GM23248 (cell line): ENCODE measurements at regions not wholly inside any gene's neighbourhood (a gene's known extent, or its start where the extent isn't known, plus 50 kb on each side); places are given as distances from the start of the nearest gene placed in this dataset.

ENCODE experiments used
- DNase-seq: peaks from one replicate; pipeline ENCODE4 v3.0.0-alpha.2; 2015
- H2AFZ ChIP-seq: fragments of 200-600 bp; sonication (generic); 2 replicates; pipeline ENCODE4 v1.6.1; 2016; ENCODE audit warnings: antibody characterized with exemption
- H3F3A ChIP-seq: fragments of 200-600 bp; sonication (generic); 2 replicates; pipeline ENCODE4 v1.6.1; 2016; ENCODE audit warnings: mild to moderate bottlenecking, antibody characterized with exemption, mixed run types; ENCODE audit not compliant: insufficient read depth
- H3K27ac ChIP-seq: fragments of 200-600 bp; sonication (generic); 2 replicates; pipeline ENCODE4 v1.5.1; 2016; ENCODE audit warnings: mild to moderate bottlenecking
- H3K27me3 ChIP-seq: fragments of 200-600 bp; sonication (generic); replicated peaks from 2 replicates; pipeline ENCODE4 v1.6.1; 2016; ENCODE audit warnings: mild to moderate bottlenecking; ENCODE audit not compliant: insufficient read depth
- H3K36me3 ChIP-seq: fragments of 200-600 bp; sonication (generic); 2 replicates; pipeline ENCODE4 v1.6.1; 2016; ENCODE audit warnings: low read depth, mild to moderate bottlenecking
- H3K4me1 ChIP-seq: fragments of 200-600 bp; sonication (generic); 2 replicates; pipeline ENCODE4 v1.6.1; 2016; ENCODE audit warnings: mild to moderate bottlenecking; ENCODE audit not compliant: insufficient read depth
- H3K4me2 ChIP-seq: fragments of 200-600 bp; sonication (generic); one replicate; pipeline ENCODE4 v1.6.1; 2016; ENCODE audit warnings: mild to moderate bottlenecking; ENCODE audit not compliant: unreplicated experiment
- H3K4me3 ChIP-seq: fragments of 200-600 bp; sonication (generic); 2 replicates; pipeline ENCODE4 v1.5.1; 2016; ENCODE audit warnings: mild to moderate bottlenecking
- H3K79me2 ChIP-seq: fragments of 200-600 bp; sonication (generic); 2 replicates; pipeline ENCODE4 v1.6.1; 2016; ENCODE audit warnings: mild to moderate bottlenecking; ENCODE audit not compliant: insufficient read depth
- H3K9ac ChIP-seq: fragments of 200-600 bp; sonication (generic); 2 replicates; pipeline ENCODE4 v1.6.1; 2016; ENCODE audit warnings: mild to moderate bottlenecking
- H3K9me2 ChIP-seq: fragments of 200-600 bp; sonication (generic); 2 replicates; pipeline ENCODE4 v1.6.1; 2016; ENCODE audit warnings: mixed run types, mild to moderate bottlenecking, moderate library complexity; ENCODE audit not compliant: insufficient read depth
- H3K9me3 ChIP-seq: fragments of 200-600 bp; sonication (generic); one replicate; pipeline ENCODE4 v1.6.1; 2017; ENCODE audit warnings: low read depth
- H4K20me1 ChIP-seq: fragments of 200-600 bp; sonication (generic); 2 replicates; pipeline ENCODE4 v1.6.0; 2016; ENCODE audit not compliant: insufficient read depth
- EZH2 ChIP-seq: fragments of 200-600 bp; sonication (generic); IDR thresholded peaks from 2 replicates; pipeline ENCODE4 v1.6.1; 2018; ENCODE audit warnings: antibody characterized with exemption, mild to moderate bottlenecking; ENCODE audit not compliant: insufficient read depth, poor library complexity, severe bottlenecking
- EZH2phosphoT487 ChIP-seq: fragments of 200-600 bp; sonication (generic); IDR thresholded peaks from 2 replicates; pipeline ENCODE4 v1.6.1; 2018; ENCODE audit warnings: antibody characterized with exemption, moderate library complexity, mild to moderate bottlenecking, low read depth; ENCODE audit not compliant: insufficient read depth
- WGBS, 2 experiments: methylation state at CpG; one replicate each; pipeline ENCODE4 v1.1.6; 2015 to 2017; ENCODE audit warnings: low lambda C conversion rate in 2 of 2, low coverage in 1 of 2; ENCODE audit errors: missing lambda C conversion rate in 2 of 2; 5-methylcytosine and 5-hydroxymethylcytosine counted together
- in situ Hi-C: fragments of 300-500 bp; cut with MboI; formaldehyde crosslinking; loops from 2 replicates; pipeline ENCODE4 v1.15.0; 2020

DNA sequence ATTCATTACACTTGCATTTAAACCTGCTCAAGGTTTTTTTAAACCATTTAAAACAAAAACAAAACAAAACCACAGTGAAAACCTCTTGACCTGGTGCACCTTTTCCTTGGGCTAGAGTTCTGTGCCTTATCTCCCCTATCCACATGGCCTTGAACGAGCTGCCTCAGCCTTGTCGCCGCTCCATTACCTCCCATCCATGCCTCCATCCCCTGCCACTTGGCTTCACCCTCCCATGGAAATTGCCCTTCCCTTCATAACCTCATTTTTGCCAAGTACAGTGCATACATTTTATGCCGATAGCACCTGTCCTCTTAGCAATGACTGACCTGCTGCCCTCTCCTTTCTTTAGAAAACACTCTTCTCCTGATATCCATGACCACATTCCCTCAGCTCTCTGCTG lies 188.6 kb upstream of the ASIC2 start:
- Histone ChIP-seq H3K27ac (no peak overlapping the region), H3K9me2 (no peaks in the 10 kb centered on the region), H3K9ac (no peak overlapping the region), H3K36me3 (no peaks in the 10 kb centered on the region), H3K27me3 (no peaks in the 10 kb centered on the region), H3K79me2 (no peaks in the 10 kb centered on the region), H4K20me1 (no peaks in the 10 kb centered on the region), H3K4me1 (no peaks in the 10 kb centered on the region), H2AFZ (no peak overlapping the region), H3K4me2 (no peak overlapping the region), H3K9me3 (no peaks in the 10 kb centered on the region), H3K4me3 (no peak overlapping the region), H3F3A (no peaks in the 10 kb centered on the region)
- 43 to 66% methylated on average over 4 of the region's 4 CpGs for WGBS, 2 experiments
- no peak for DNase-seq
- no peak for TF ChIP-seq EZH2phosphoT487
- TF ChIP-seq EZH2 = no peak
- in situ Hi-C loops = no loop called here

DNA sequence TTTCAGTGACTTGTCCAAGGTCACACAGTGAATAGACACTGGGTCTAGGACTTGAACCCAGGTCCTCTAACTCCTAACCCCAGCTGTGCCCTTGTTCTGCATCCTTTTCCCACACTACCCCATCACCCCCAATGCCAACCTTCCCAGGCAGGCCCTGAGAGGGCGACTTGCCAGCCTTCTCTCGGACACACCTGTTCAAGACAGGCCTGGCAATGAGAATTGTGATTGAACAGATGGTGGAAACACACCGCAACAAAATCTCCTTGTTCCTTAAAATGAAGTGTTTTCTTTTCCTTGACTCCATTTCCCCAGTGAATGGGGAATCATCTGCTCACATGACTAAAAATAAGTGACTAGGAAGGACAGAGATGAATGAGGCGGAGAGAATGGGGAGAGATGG lies 189.5 kb upstream of the ASIC2 start:
- Histone ChIP-seq H3K4me1 (no peaks in the 10 kb centered on the region), H3K36me3 (no peaks in the 10 kb centered on the region), H3K27me3 (no peaks in the 10 kb centered on the region), H3F3A (no peaks in the 10 kb centered on the region), H3K4me3 (no peak overlapping the region), H3K27ac (no peak overlapping the region), H2AFZ (no peak overlapping the region), H3K79me2 (no peaks in the 10 kb centered on the region), H3K4me2 (no peak overlapping the region), H3K9me3 (no peaks in the 10 kb centered on the region), H3K9ac (no peak overlapping the region), H3K9me2 (no peaks in the 10 kb centered on the region), H4K20me1 (no peaks in the 10 kb centered on the region)
- 54 to 60% methylated on average over 4 of the region's 4 CpGs for WGBS, 2 experiments
- DNase-seq = no peak
- in situ Hi-C loops = no loop called here
- no peak for TF ChIP-seq EZH2phosphoT487
- no peak for TF ChIP-seq EZH2

DNA sequence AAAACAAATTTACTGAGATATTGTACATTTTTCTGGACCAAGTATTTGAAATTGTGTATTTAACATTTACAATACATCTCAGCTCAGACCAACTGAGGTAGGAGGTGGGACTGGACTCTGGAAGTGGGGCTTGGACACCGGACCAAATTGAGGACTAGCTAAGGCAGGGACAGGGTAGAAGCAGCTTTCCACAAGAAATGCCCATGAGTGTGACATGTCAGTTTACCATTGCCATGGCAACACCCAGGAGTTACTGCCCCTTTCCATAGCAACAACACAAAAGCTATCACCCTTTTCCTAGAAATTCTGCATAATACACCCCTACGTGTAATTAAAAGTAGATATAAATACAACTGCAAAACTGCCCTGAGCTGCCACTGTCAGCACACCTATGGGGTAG lies 191.5 kb upstream of the ASIC2 start:
- TF ChIP-seq EZH2phosphoT487 = no peak
- TF ChIP-seq EZH2 = no peak
- H3K4me1 ChIP-seq = no peaks in the 10 kb centered on the region
- H2AFZ ChIP-seq = no peak overlapping the region
- no peak overlapping the region for H3K4me3 ChIP-seq
- H3K79me2 ChIP-seq = no peaks in the 10 kb centered on the region
- H3K9ac ChIP-seq = no peak overlapping the region
- H3K9me3 ChIP-seq = no peaks in the 10 kb centered on the region
- H3K36me3 ChIP-seq = no peaks in the 10 kb centered on the region
- no peak overlapping the region for H3K4me2 ChIP-seq
- 0 out of 2 replicates have a peak, but pooled peaks cover 3% of the 10 kb centered on the region for H3K27me3 ChIP-seq
- H3F3A ChIP-seq = no peaks in the 10 kb centered on the region
- 38 to 39% methylated on average over 2 of the region's 2 CpGs for WGBS, 2 experiments
- no peaks in the 10 kb centered on the region for H4K20me1 ChIP-seq
- no peak overlapping the region for H3K27ac ChIP-seq
- in situ Hi-C loops = no loop called here
- DNase-seq = no peak
- H3K9me2 ChIP-seq = no peaks in the 10 kb centered on the region

DNA sequence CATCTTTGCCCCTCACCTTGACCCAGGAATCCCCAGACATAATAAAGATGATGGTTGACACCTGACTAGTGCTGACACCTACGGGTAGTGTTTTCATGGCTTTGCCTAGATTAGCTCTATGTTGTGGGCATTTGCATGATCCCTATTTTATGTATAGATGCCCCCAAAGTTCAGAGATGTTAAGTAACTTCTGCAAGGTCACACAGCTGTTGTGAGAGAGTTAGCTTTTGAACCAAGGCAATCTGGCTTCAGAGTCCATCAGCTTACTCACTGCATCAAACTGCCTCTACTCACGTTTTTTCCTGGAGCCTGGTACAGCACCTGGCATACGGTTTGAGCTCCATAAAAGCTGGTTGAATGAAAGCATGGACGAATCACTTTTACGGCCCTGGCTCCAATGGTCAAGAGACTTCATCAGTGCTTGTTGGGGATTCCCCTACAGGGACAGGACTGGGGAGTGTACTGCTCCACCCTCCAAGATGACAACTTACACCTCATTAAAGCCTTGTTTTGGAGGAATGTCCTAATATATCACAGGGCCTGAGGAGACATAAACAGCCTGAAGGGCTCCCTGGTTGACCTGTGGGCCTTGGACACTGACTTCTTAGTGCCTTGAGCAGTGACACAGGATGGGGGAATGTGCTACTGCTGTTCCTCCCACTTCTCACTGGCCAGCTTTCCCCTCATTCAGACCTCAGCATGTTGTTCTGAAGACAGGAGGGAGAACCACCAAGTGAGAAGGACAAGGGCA lies 193.2 kb upstream of the ASIC2 start:
- Histone ChIP-seq H2AFZ (no peak overlapping the region), H3K36me3 (no peaks in the 10 kb centered on the region), H3K4me3 (no peak overlapping the region), H3K27ac (no peak overlapping the region), H3K4me1 (no peaks in the 10 kb centered on the region), H3K9me3 (no peaks in the 10 kb centered on the region), H3K9me2 (no peaks in the 10 kb centered on the region), H4K20me1 (no peaks in the 10 kb centered on the region), H3F3A (no peaks in the 10 kb centered on the region), H3K9ac (no peak overlapping the region), H3K79me2 (no peaks in the 10 kb centered on the region), H3K27me3 (0 out of 2 replicates have a peak, but pooled peaks cover 3% of the 10 kb centered on the region), H3K4me2 (no peak overlapping the region)
- DNase-seq = no peak
- TF ChIP-seq EZH2phosphoT487 (no peak), EZH2 (no peak)
- WGBS, 2 experiments = 13% methylated on average over 5 of the region's 5 CpGs
- in situ Hi-C loops = no loop called here
